ENCODE measurements at regions not wholly inside any gene's neighbourhood (a gene's known extent, or its start where the extent isn't known, plus 50 kb on each side); places are given as distances from the start of the nearest gene placed in this dataset.
"Not testable (repeated sequence)": the region's sequence is repeated elsewhere in the genome, so short reads cannot be mapped to it uniquely, and the experiment has no call there.

- not testable (repeated sequence) for H3K27ac ChIP-seq; H4K20me1 ChIP-seq (ENCODE audit: insufficient read depth, poor library complexity, severe bottlenecking); H3K9me2 ChIP-seq (replicated peaks; ENCODE audit: insufficient read depth); H3K79me2 ChIP-seq; H3K9me3 ChIP-seq (ENCODE audit: low read depth); H3K4me1 ChIP-seq (ENCODE audit: insufficient read depth); DNase-seq (ENCODE audit: low spot score); H3K36me3 ChIP-seq (replicated peaks; ENCODE audit: insufficient read depth, low read depth); H2AFZ ChIP-seq; H3K27me3 ChIP-seq; H3K4me3 ChIP-seq
- peak overlapping the region; percentile 53 for H3K4me2 ChIP-seq
- WGBS (ENCODE audit: low lambda C conversion rate, missing lambda C conversion rate), result 19% methylated on average over 2 of the region's 2 CpGs
These were observed 1548.1 kb downstream of the KHDRBS2 start for GRCh38 chr6:60737764-60738425.

DNA sequence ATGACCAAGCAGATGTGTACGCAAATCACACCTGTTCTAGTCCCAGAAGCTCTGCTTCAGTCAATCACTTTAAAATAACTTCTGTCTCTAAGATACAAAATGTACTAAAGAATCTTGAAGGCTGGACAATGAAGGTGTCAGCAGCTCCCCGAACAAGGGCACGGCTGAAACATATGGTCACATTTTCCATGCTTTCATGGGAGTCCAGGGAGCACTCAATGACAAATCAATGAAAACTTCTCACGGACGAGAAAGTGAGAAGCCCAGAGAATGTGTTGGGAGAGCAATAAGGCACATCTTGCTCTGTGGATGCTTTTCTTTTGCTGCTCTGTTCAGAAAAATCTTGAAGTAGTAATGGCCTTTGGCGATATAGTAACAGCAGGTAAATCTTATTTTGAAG is 1548.7 kb downstream of the KHDRBS2 start:
- WGBS (ENCODE audit: low lambda C conversion rate, missing lambda C conversion rate), result 63% methylated on average over 6 of the region's 6 CpGs
- DNase-seq (ENCODE audit: low spot score); H3K9me2 ChIP-seq (replicated peaks; ENCODE audit: insufficient read depth); H2AFZ ChIP-seq; H3K79me2 ChIP-seq; H4K20me1 ChIP-seq (ENCODE audit: insufficient read depth, poor library complexity, severe bottlenecking); H3K4me3 ChIP-seq; H3K27me3 ChIP-seq; H3K4me1 ChIP-seq (ENCODE audit: insufficient read depth); H3K9me3 ChIP-seq (ENCODE audit: low read depth); H3K36me3 ChIP-seq (replicated peaks; ENCODE audit: insufficient read depth, low read depth): not testable (repeated sequence)
- H3K4me2 ChIP-seq, result peak overlapping the region; percentile 53
- H3K27ac ChIP-seq, result peak overlapping the region; percentile 46

- not testable (repeated sequence) for H4K20me1 ChIP-seq (ENCODE audit: insufficient read depth, poor library complexity, severe bottlenecking); H3K4me1 ChIP-seq (ENCODE audit: insufficient read depth); H3K79me2 ChIP-seq; H3K27me3 ChIP-seq; H3K4me2 ChIP-seq; H3K27ac ChIP-seq; H3K36me3 ChIP-seq (replicated peaks; ENCODE audit: insufficient read depth, low read depth); DNase-seq (ENCODE audit: low spot score); H3K9me2 ChIP-seq (replicated peaks; ENCODE audit: insufficient read depth); H3K4me3 ChIP-seq; H3K9me3 ChIP-seq (ENCODE audit: low read depth); H2AFZ ChIP-seq
- 85% methylated on average over 5 of the region's 5 CpGs for WGBS (ENCODE audit: low lambda C conversion rate, missing lambda C conversion rate)
These were observed 1562.1 kb downstream of the KHDRBS2 start for GRCh38 chr6:60723935-60724334.

GRCh38 chr6:60695232-60695631 is 1590.8 kb downstream of the KHDRBS2 start:
- Histone ChIP-seq H3K9me2 (replicated peaks; ENCODE audit: insufficient read depth) (no peaks in the 10 kb centered on the region), H2AFZ (no peak overlapping the region), H3K79me2 (no peaks in the 10 kb centered on the region), H3K27ac (no peak overlapping the region), H3K27me3 (no peaks in the 10 kb centered on the region), H4K20me1 (ENCODE audit: insufficient read depth, poor library complexity, severe bottlenecking) (no peaks in the 10 kb centered on the region), H3K9me3 (ENCODE audit: low read depth) (no peaks in the 10 kb centered on the region), H3K4me1 (ENCODE audit: insufficient read depth) (no peaks in the 10 kb centered on the region), H3K36me3 (replicated peaks; ENCODE audit: insufficient read depth, low read depth) (no peaks in the 10 kb centered on the region), H3K4me2 (no peak overlapping the region), H3K4me3 (no peak overlapping the region)
- TF ChIP-seq, protein P1, sequence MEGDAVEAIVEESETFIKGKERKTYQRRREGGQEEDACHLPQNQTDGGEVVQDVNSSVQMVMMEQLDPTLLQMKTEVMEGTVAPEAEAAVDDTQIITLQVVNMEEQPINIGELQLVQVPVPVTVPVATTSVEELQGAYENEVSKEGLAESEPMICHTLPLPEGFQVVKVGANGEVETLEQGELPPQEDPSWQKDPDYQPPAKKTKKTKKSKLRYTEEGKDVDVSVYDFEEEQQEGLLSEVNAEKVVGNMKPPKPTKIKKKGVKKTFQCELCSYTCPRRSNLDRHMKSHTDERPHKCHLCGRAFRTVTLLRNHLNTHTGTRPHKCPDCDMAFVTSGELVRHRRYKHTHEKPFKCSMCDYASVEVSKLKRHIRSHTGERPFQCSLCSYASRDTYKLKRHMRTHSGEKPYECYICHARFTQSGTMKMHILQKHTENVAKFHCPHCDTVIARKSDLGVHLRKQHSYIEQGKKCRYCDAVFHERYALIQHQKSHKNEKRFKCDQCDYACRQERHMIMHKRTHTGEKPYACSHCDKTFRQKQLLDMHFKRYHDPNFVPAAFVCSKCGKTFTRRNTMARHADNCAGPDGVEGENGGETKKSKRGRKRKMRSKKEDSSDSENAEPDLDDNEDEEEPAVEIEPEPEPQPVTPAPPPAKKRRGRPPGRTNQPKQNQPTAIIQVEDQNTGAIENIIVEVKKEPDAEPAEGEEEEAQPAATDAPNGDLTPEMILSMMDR (IDR thresholded peaks at IDR 0.05; ENCODE audit: poor library complexity), result no peak
- TF ChIP-seq EZH2phosphoT487 (IDR thresholded peaks at IDR 0.05; ENCODE audit: low read depth, severe bottlenecking, unreplicated experiment) (no peak), EZH2 (IDR thresholded peaks at IDR 0.05; ENCODE audit: borderline replicate concordance) (no peak)
- no peak for DNase-seq (ENCODE audit: low spot score)
- 89% methylated on average over 4 of the region's 4 CpGs for WGBS (ENCODE audit: low lambda C conversion rate, missing lambda C conversion rate)

DNA sequence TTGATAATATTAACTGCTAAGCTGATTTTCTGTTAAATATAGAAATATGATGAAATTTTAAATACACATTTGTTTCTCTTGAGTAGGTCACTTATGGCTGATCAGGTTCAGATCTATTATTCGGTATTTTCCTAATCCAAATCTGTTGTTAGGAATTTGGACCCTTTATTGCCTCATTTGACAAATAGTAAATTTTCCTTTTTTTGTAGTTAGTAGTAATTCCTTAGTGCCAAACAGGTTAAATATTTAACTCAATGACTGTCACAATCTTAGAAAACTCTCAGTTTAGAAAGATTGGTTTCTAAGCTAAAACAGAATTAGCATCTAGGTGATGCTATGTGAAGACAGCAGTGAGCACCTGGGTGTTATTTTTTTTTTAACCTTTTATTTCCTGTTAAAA is 1598.9 kb downstream of the KHDRBS2 start:
- no peaks in the 10 kb centered on the region for H3K9me3 ChIP-seq (ENCODE audit: low read depth)
- H3K4me3 ChIP-seq, result no peak overlapping the region
- no peaks in the 10 kb centered on the region for H3K79me2 ChIP-seq
- H4K20me1 ChIP-seq (ENCODE audit: insufficient read depth, poor library complexity, severe bottlenecking), result no peaks in the 10 kb centered on the region
- H2AFZ ChIP-seq, result no peak overlapping the region
- H3K27me3 ChIP-seq, result no peaks in the 10 kb centered on the region
- TF ChIP-seq EZH2 (IDR thresholded peaks at IDR 0.05; ENCODE audit: borderline replicate concordance), result no peak
- TF ChIP-seq, protein P1 (IDR thresholded peaks at IDR 0.05; ENCODE audit: poor library complexity), result no peak
- TF ChIP-seq EZH2phosphoT487 (IDR thresholded peaks at IDR 0.05; ENCODE audit: low read depth, severe bottlenecking, unreplicated experiment), result no peak
- no peak for DNase-seq (ENCODE audit: low spot score)
- H3K27ac ChIP-seq, result no peak overlapping the region
- H3K4me2 ChIP-seq, result no peak overlapping the region
- no peaks in the 10 kb centered on the region for H3K36me3 ChIP-seq (replicated peaks; ENCODE audit: insufficient read depth, low read depth)
- H3K4me1 ChIP-seq (ENCODE audit: insufficient read depth), result no peaks in the 10 kb centered on the region
- WGBS (ENCODE audit: low lambda C conversion rate, missing lambda C conversion rate), result 74% methylated on average over 1 of the region's 1 CpG
- H3K9me2 ChIP-seq (replicated peaks; ENCODE audit: insufficient read depth), result no peaks in the 10 kb centered on the region
